IPS-15b (cell line): ENCODE measurements at regions not wholly inside any gene's neighbourhood (a gene's known extent, or its start where the extent isn't known, plus 50 kb on each side); places are given as distances from the start of the nearest gene placed in this dataset.

Experiments
- H3K27me3 ChIP-seq: one replicate; pipeline ENCODE4 v1.6.1; 2013; ENCODE audit warnings: low read length; ENCODE audit not compliant: control insufficient read depth, insufficient read depth
- H3K36me3 ChIP-seq: one replicate; pipeline ENCODE4 v1.6.1; 2013; ENCODE audit warnings: low read length; ENCODE audit not compliant: control insufficient read depth, insufficient read depth
- H3K4me1 ChIP-seq: one replicate; pipeline ENCODE4 v1.6.1; 2013; ENCODE audit warnings: mild to moderate bottlenecking, low read length; ENCODE audit not compliant: control insufficient read depth, insufficient read depth
- H3K4me3 ChIP-seq: one replicate; pipeline ENCODE4 v1.5.1; 2013; ENCODE audit warnings: low read depth, low read length
- H3K9ac ChIP-seq: one replicate; pipeline ENCODE4 v1.6.1; 2013; ENCODE audit warnings: low read depth, mild to moderate bottlenecking, low read length
- H3K9me3 ChIP-seq: one replicate; pipeline ENCODE4 v1.6.1; 2013; ENCODE audit warnings: mild to moderate bottlenecking, low read length; ENCODE audit not compliant: control insufficient read depth, insufficient read depth

- H3K4me1 ChIP-seq, result no peaks in the 10 kb centered on the region
- H3K4me3 ChIP-seq, result no peak overlapping the region
- H3K36me3 ChIP-seq, result no peaks in the 10 kb centered on the region
- no peak overlapping the region for H3K9ac ChIP-seq
- no peaks in the 10 kb centered on the region for H3K27me3 ChIP-seq
- no peaks in the 10 kb centered on the region for H3K9me3 ChIP-seq
These were observed 138.8 kb downstream of the EDN3 start for GRCh38 chr20:59439243-59439642.

GRCh38 chr20:59441306-59441705 is 140.9 kb downstream of the EDN3 start:
- Histone ChIP-seq H3K4me3 (no peak overlapping the region), H3K36me3 (no peaks in the 10 kb centered on the region), H3K27me3 (no peaks in the 10 kb centered on the region), H3K4me1 (no peaks in the 10 kb centered on the region), H3K9me3 (no peaks in the 10 kb centered on the region), H3K9ac (no peak overlapping the region)

- no peak overlapping the region for H3K4me3 ChIP-seq
- H3K36me3 ChIP-seq, result no peaks in the 10 kb centered on the region
- H3K9me3 ChIP-seq, result no peaks in the 10 kb centered on the region
- H3K4me1 ChIP-seq, result no peaks in the 10 kb centered on the region
- H3K9ac ChIP-seq, result no peak overlapping the region
- no peaks in the 10 kb centered on the region for H3K27me3 ChIP-seq
These were observed 141.7 kb downstream of the EDN3 start for GRCh38 chr20:59441860-59442810.

- H3K27me3 ChIP-seq, result no peaks in the 10 kb centered on the region
- H3K9me3 ChIP-seq, result no peaks in the 10 kb centered on the region
- no peaks in the 10 kb centered on the region for H3K4me1 ChIP-seq
- no peaks in the 10 kb centered on the region for H3K36me3 ChIP-seq
- H3K4me3 ChIP-seq, result no peak overlapping the region
- H3K9ac ChIP-seq, result no peak overlapping the region
These were observed 143.1 kb downstream of the EDN3 start for GRCh38 chr20:59443550-59443949.

DNA sequence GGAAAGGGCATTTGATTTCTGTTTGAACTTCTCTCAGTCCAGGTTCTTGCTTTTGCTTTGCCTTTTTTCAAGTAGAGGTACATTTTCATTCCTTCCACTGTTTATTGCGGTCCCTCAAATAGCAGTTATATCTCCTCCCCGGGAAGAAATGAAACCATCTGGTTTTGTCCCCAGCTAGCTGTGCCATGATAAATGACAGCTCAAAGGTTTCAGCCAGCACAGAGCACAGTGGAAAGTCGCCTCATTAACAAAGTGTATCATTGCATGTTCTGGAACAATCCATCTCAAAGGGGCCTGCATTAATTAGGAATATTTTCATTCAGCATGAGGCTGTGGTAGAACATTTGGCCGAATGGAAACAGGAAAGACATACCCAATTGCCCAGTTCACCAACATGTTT is 146.0 kb downstream of the EDN3 start:
- H3K9ac ChIP-seq, result no peak overlapping the region
- H3K36me3 ChIP-seq, result no peaks in the 10 kb centered on the region
- H3K4me1 ChIP-seq, result no peaks in the 10 kb centered on the region
- no peak overlapping the region for H3K4me3 ChIP-seq
- peaks cover 2% of the 10 kb centered on the region for H3K27me3 ChIP-seq
- H3K9me3 ChIP-seq, result no peaks in the 10 kb centered on the region

- Histone ChIP-seq H3K9me3 (no peaks in the 10 kb centered on the region), H3K36me3 (no peaks in the 10 kb centered on the region), H3K4me3 (no peak overlapping the region), H3K4me1 (no peaks in the 10 kb centered on the region), H3K27me3 (peaks cover 2% of the 10 kb centered on the region), H3K9ac (no peak overlapping the region)
These were observed 147.8 kb downstream of the EDN3 start for GRCh38 chr20:59448196-59448595.

GRCh38 chr20:59448851-59449444 is 148.5 kb downstream of the EDN3 start:
- H3K9ac ChIP-seq, result no peak overlapping the region
- peaks cover 2% of the 10 kb centered on the region for H3K27me3 ChIP-seq
- H3K36me3 ChIP-seq, result no peaks in the 10 kb centered on the region

GRCh38 chr20:59451066-59451630 is 150.7 kb downstream of the EDN3 start:
- H3K4me1 ChIP-seq, result no peaks in the 10 kb centered on the region
- peaks cover 2% of the 10 kb centered on the region for H3K27me3 ChIP-seq
- no peaks in the 10 kb centered on the region for H3K36me3 ChIP-seq
- no peak overlapping the region for H3K4me3 ChIP-seq
- no peaks in the 10 kb centered on the region for H3K9me3 ChIP-seq
- H3K9ac ChIP-seq, result no peak overlapping the region

More at GRCh38 chr20:59448851-59449444, 148.5 kb downstream of the EDN3 start:
- H3K4me1 ChIP-seq, result no peaks in the 10 kb centered on the region
- H3K4me3 ChIP-seq, result no peak overlapping the region
- H3K9me3 ChIP-seq, result no peaks in the 10 kb centered on the region

GRCh38 chr20:59451641-59452040 is 151.2 kb downstream of the EDN3 start:
- H3K9ac ChIP-seq, result no peak overlapping the region
- no peaks in the 10 kb centered on the region for H3K9me3 ChIP-seq
- no peak overlapping the region for H3K4me3 ChIP-seq
- peaks cover 2% of the 10 kb centered on the region for H3K27me3 ChIP-seq
- no peaks in the 10 kb centered on the region for H3K36me3 ChIP-seq
- H3K4me1 ChIP-seq, result no peaks in the 10 kb centered on the region

- peaks cover 2% of the 10 kb centered on the region for H3K27me3 ChIP-seq
- no peak overlapping the region for H3K4me3 ChIP-seq
- H3K4me1 ChIP-seq, result no peaks in the 10 kb centered on the region
- no peak overlapping the region for H3K9ac ChIP-seq
- H3K9me3 ChIP-seq, result no peaks in the 10 kb centered on the region
- H3K36me3 ChIP-seq, result no peaks in the 10 kb centered on the region
These were observed 151.5 kb upstream of the PHACTR3 start for GRCh38 chr20:59452856-59453255.

DNA sequence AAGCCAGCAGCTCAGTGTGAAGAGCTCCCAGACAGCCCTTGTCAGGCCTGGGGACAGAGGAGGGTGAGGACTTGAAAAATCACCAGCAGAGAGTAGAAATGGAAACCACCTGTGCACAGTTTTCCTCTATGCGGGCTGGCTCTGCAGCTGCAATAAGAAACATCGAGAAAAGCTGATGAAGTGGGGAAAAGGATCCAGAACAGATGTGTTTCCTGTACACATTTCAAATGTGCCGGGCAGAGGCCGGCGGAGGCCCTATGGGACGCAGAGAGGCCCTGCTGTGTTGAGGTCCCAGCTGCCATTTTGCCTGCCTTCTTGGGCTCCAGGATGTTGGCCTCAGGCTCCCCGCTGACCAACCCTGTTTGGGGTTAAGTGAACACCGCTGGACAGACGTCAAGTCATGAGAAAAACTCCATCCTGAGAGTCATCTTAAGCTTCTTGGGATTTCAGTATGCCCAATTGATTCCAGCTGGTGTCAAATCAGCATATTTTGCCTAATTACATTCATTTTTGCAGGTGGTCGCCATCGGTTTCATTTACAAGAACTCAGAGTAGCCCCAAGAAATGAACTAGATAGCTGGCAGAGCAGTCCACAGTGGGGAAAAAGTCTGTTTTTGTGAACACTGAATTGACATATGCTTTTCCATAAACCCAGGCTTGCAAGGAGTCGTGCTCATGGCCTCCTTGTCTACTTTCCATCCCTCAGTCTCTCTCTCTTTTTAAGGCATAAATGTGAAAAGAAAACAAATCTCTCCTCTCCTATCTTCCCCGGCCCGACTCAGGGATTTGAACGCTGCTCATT is 150.4 kb upstream of the PHACTR3 start:
- Histone ChIP-seq H3K9me3 (no peaks in the 10 kb centered on the region), H3K27me3 (peaks cover 2% of the 10 kb centered on the region), H3K4me3 (no peak overlapping the region), H3K36me3 (no peaks in the 10 kb centered on the region), H3K4me1 (no peaks in the 10 kb centered on the region), H3K9ac (no peak overlapping the region)
